Lung (tissue), 11 donors: ENCODE measurements at regions not wholly inside any gene's neighbourhood (a gene's known extent, or its start where the extent isn't known, plus 50 kb on each side); places are given as distances from the start of the nearest gene placed in this dataset.

Experiments
- ATAC-seq: fragments of 200-7000 bp; cut with Tn5 transposase; one replicate; pipeline ENCODE4 v1.9.1; 2020; ENCODE audit warnings: moderate number of reproducible peaks; ENCODE audit not compliant: insufficient read depth, low FRiP score
- DNase-seq, 3 donors: peaks; one replicate each; pipeline ENCODE4 v3.0.0-alpha.2; 2013 to 2017
- H3K27ac ChIP-seq, 2 donors: one replicate each; pipeline ENCODE4 v1.5.1; 2013; ENCODE audit warnings: mild to moderate bottlenecking in 2 of 2, moderate library complexity in 2 of 2, control low read depth in 1 of 2, inconsistent platforms in 1 of 2, low read depth in 1 of 2, low read length in 1 of 2
- H3K27me3 ChIP-seq, 3 donors: one replicate each; pipeline ENCODE4 v1.5.1; 2013; ENCODE audit warnings: low read length in 2 of 3; ENCODE audit not compliant: control insufficient read depth in 3 of 3, insufficient read depth in 3 of 3
- H3K36me3 ChIP-seq, 4 donors: one replicate each; pipeline ENCODE4 v1.5.1; 2013; ENCODE audit warnings: low read length in 4 of 4, mild to moderate bottlenecking in 1 of 4, moderate library complexity in 1 of 4; ENCODE audit not compliant: control insufficient read depth in 4 of 4, insufficient read depth in 4 of 4
- H3K4me1 ChIP-seq, 5 donors: one replicate each; pipeline ENCODE4 v1.5.1; 2013; ENCODE audit warnings: low read length in 5 of 5, mild to moderate bottlenecking in 2 of 5, moderate library complexity in 1 of 5; ENCODE audit not compliant: control insufficient read depth in 5 of 5, insufficient read depth in 5 of 5
- H3K4me3 ChIP-seq: one replicate; pipeline ENCODE4 v1.5.1; 2013; ENCODE audit warnings: mild to moderate bottlenecking, control low read depth, moderate library complexity
- H3K9ac ChIP-seq, 2 donors: one replicate each; pipeline ENCODE4 v1.5.1; 2013; ENCODE audit warnings: low read length in 2 of 2, control low read depth in 1 of 2; ENCODE audit not compliant: insufficient read depth in 1 of 2
- H3K9me3 ChIP-seq, 4 donors: one replicate each; pipeline ENCODE4 v1.5.1; 2013; ENCODE audit warnings: low read length in 3 of 4, mild to moderate bottlenecking in 1 of 4, moderate library complexity in 1 of 4; ENCODE audit not compliant: control insufficient read depth in 4 of 4, insufficient read depth in 3 of 4
- WGBS, 2 donors: extraction: QIAGEN DNeasy Blood & Tissue Kit; methylation state at CpG; one replicate each; pipeline ENCODE4 v1.1.7; 2013; 5-methylcytosine and 5-hydroxymethylcytosine counted together
- TF ChIP-seq, protein P1 (sequence below): IDR thresholded peaks from 2 replicates; pipeline ENCODE4 v1.5.1; 2012; ENCODE audit warnings: mild to moderate bottlenecking; ENCODE audit errors: control extremely low read depth, extremely low read depth
- donor health status: control.
- donor health status: control.
- donor health status: Bipolar disorder and iron deficiency.
- donor health status: healthy.
- donor health status: DM: yes; HTN: yes; CAD: no.

DNA sequence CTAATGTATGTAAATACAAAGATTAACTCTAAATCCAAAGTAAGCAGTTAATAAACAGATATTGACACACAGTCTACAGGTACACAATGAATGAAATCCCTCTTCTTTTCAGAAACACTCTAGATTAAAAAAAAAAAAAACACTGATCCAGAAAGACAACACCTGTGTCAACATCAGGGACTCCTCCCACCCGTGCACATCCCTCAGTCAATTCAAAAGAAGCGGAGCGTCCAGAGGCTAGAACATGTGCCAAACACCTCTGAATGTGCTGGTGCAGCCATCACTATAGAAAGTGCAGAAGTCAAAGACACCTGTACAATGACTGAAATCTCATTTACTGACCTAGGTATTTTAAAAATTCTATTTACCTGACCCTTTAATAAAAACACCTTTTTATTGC lies 622.6 kb upstream of the ID2 start:
- Histone ChIP-seq H3K27ac (no peak overlapping the region), H3K27me3 (no peaks in the 10 kb centered on the region), H3K36me3 (no peaks in the 10 kb centered on the region), H3K4me1 (peaks cover 0 to 4% (median 0%) of the 10 kb centered on the region in 5 donors), H3K9ac (no peak overlapping the region), H3K9me3 (no peaks in the 10 kb centered on the region), H3K4me3 (no peak overlapping the region)
- TF ChIP-seq, protein P1, sequence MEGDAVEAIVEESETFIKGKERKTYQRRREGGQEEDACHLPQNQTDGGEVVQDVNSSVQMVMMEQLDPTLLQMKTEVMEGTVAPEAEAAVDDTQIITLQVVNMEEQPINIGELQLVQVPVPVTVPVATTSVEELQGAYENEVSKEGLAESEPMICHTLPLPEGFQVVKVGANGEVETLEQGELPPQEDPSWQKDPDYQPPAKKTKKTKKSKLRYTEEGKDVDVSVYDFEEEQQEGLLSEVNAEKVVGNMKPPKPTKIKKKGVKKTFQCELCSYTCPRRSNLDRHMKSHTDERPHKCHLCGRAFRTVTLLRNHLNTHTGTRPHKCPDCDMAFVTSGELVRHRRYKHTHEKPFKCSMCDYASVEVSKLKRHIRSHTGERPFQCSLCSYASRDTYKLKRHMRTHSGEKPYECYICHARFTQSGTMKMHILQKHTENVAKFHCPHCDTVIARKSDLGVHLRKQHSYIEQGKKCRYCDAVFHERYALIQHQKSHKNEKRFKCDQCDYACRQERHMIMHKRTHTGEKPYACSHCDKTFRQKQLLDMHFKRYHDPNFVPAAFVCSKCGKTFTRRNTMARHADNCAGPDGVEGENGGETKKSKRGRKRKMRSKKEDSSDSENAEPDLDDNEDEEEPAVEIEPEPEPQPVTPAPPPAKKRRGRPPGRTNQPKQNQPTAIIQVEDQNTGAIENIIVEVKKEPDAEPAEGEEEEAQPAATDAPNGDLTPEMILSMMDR: no peak
- ATAC-seq (no peak), DNase-seq (no peak)
- WGBS, 2 donors: 93 to 98% methylated on average over 3 of the region's 3 CpGs

DNA sequence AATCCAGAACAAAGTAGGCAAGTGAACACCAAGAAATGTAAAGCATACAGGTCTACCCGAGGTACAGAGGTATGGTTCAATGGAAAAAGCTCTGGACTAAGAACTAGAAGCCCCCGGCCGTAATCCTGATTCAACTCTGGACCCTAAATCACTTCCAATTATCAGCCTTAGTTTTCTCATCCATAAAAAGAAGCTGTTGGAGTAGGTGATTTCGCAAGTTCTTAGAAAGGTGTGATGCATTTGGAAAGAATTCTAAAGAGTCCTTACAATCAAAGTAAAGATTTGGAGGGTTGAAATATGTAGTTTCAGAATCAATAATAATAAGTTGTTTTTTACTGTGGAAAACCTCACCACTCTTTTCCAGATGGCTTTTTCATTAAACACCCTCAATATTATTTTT lies 622.1 kb upstream of the ID2 start:
- no peak for DNase-seq
- 67 to 69% methylated on average over 4 of the region's 4 CpGs for WGBS, 2 donors
- Histone ChIP-seq H3K4me3 (no peak overlapping the region), H3K27ac (no peak overlapping the region), H3K4me1 (peaks cover 0 to 4% (median 0%) of the 10 kb centered on the region in 5 donors), H3K9me3 (no peaks in the 10 kb centered on the region), H3K27me3 (no peaks in the 10 kb centered on the region), H3K9ac (no peak overlapping the region), H3K36me3 (no peaks in the 10 kb centered on the region)
- TF ChIP-seq, protein P1: no peak
- ATAC-seq: no peak

GRCh38 chr2:8061219-8061618 lies 620.6 kb upstream of the ID2 start:
- WGBS, 2 donors: 56 to 79% methylated on average over 9 of the region's 9 CpGs
- no peak for ATAC-seq
- H3K9me3 ChIP-seq: no peaks in the 10 kb centered on the region

GRCh38 chr2:8064603-8065002 lies 617.3 kb upstream of the ID2 start:
- no peaks in the 10 kb centered on the region for H3K4me1 ChIP-seq
- TF ChIP-seq, protein P1: no peak
- DNase-seq (no peak), ATAC-seq (no peak)
- H3K4me3 ChIP-seq: no peak overlapping the region
- 93 to 99% methylated on average over 5 of the region's 5 CpGs for WGBS, 2 donors
- no peaks in the 10 kb centered on the region for H3K9me3 ChIP-seq
- H3K9ac ChIP-seq: no peak overlapping the region
- no peaks in the 10 kb centered on the region for H3K36me3 ChIP-seq
- no peaks in the 10 kb centered on the region for H3K27me3 ChIP-seq
- no peak overlapping the region for H3K27ac ChIP-seq

More at GRCh38 chr2:8061219-8061618, 620.6 kb upstream of the ID2 start:
- Histone ChIP-seq H3K27ac (no peak overlapping the region), H3K27me3 (no peaks in the 10 kb centered on the region), H3K36me3 (no peaks in the 10 kb centered on the region), H3K9ac (no peak overlapping the region), H3K4me3 (no peak overlapping the region), H3K4me1 (peaks cover 0 to 4% (median 0%) of the 10 kb centered on the region in 5 donors)
- DNase-seq: no peak
- TF ChIP-seq, protein P1: no peak
